ENCODE measurements at regions not wholly inside any gene's neighbourhood (a gene's known extent, or its start where the extent isn't known, plus 50 kb on each side); places are given as distances from the start of the nearest gene placed in this dataset.

DNA sequence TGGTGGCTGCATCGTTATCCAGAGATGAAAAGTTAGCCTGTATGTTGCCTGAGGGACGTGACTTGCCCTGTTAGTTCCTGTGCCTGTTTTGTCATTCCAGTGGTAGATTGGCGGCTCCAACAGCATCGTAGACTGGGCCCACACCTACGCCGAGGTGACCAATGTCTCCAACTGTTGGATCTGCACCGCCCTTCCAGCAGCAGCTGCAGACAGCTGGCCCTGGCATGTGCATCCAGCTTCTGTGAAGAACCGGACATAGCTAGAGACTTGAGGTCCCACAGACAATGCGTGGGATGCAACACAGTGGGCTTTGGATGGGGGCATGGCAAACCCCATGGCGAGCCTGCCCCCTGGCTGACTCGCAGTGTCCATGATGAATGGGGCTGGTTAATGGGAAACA, 93.0 kb upstream of the TMPO start:
- no peaks in the 10 kb centered on the region for H3K9me3 ChIP-seq (ENCODE audit: control insufficient read depth, low read depth, low read length)
- no peak for TF ChIP-seq CTCF (conservative IDR thresholded peaks at IDR 0.05)

More for the DNA sequence above, 93.0 kb upstream of the TMPO start:
- no peak overlapping the region for H2AK5ac ChIP-seq (ENCODE audit: insufficient read length, low read length)
- peaks cover 9% of the 10 kb centered on the region for H3K4me1 ChIP-seq (ENCODE audit: insufficient read depth, low read length)
- H3K27me3 ChIP-seq (ENCODE audit: insufficient read depth, low read length) = no peaks in the 10 kb centered on the region
- H4K91ac ChIP-seq (ENCODE audit: insufficient read length, low read depth, low read length) = no peak overlapping the region
- H4K20me1 ChIP-seq (ENCODE audit: control insufficient read depth, insufficient read depth, insufficient read length) = no peaks in the 10 kb centered on the region
- peaks cover 22 to 27% of the 10 kb centered on the region in 2 experiments for H3K4me1 Mint-ChIP-seq
- no peak overlapping the region for H3K9ac ChIP-seq (ENCODE audit: extremely low read depth, insufficient read length, low read length)
- H3K56ac ChIP-seq (ENCODE audit: insufficient read length, low read depth, low read length) = no peak overlapping the region
- no peak overlapping the region for H2AFZ ChIP-seq (ENCODE audit: low read length)
- H2BK20ac ChIP-seq (ENCODE audit: low read depth, low read length, poor library complexity, severe bottlenecking) = no peak overlapping the region
- no peak overlapping the region for H4K8ac ChIP-seq (replicated peaks; ENCODE audit: insufficient read length, low read depth, low read length)
- no peak overlapping the region for H3K23ac ChIP-seq (ENCODE audit: insufficient read length, low read depth, low read length)
- no peaks in the 10 kb centered on the region for H3K79me2 ChIP-seq (ENCODE audit: insufficient read depth, low read length)
- H3K4ac ChIP-seq (ENCODE audit: low read depth, low read length) = no peak overlapping the region
- H2BK15ac ChIP-seq (ENCODE audit: low read depth, low read length) = no peak overlapping the region
- H3K18ac ChIP-seq (ENCODE audit: insufficient read length, low read depth, low read length) = no peak overlapping the region
- H2BK120ac ChIP-seq (ENCODE audit: low read depth, low read length, poor library complexity, severe bottlenecking) = no peak overlapping the region
- no peaks in the 10 kb centered on the region for H3K23me2 ChIP-seq (ENCODE audit: insufficient read length, low read depth, low read length, poor library complexity, severe bottlenecking)
- H3K14ac ChIP-seq (ENCODE audit: insufficient read depth, low read length) = no peak overlapping the region
- H3K27ac ChIP-seq (ENCODE audit: insufficient read length, low read depth, low read length) = no peak overlapping the region
- no peaks in the 10 kb centered on the region for H3K79me1 ChIP-seq (ENCODE audit: insufficient read depth, low read depth, low read length, poor library complexity, severe bottlenecking)
- no peaks in the 10 kb centered on the region for H3K27me3 Mint-ChIP-seq (ENCODE audit: low read depth)
- H2BK12ac ChIP-seq (ENCODE audit: insufficient read length, low read depth, low read length) = no peak overlapping the region
- no peak overlapping the region; a peak in 1 of 7 replicates for H3K27ac Mint-ChIP-seq
- H3K4me3 Mint-ChIP-seq = no peak overlapping the region
- WGBS (ENCODE audit: extremely low coverage, insufficient read length, low lambda C conversion rate) = no CpG with 5 or more reads among the region's 11 CpGs
- no peaks in the 10 kb centered on the region for H3K36me3 Mint-ChIP-seq (ENCODE audit: insufficient read depth in 1 of 3, low read depth in 3 of 3)
- H4K5ac ChIP-seq (ENCODE audit: insufficient read length, low read depth, low read length) = no peak overlapping the region
- no peak for DNase-seq
- H3T11ph ChIP-seq (ENCODE audit: low read length) = no peak overlapping the region
- H2BK5ac ChIP-seq (ENCODE audit: insufficient read length, low read length) = no peak overlapping the region
- no peaks in the 10 kb centered on the region for H3K9me3 Mint-ChIP-seq
- H3K4me2 ChIP-seq (ENCODE audit: insufficient read depth, insufficient read length, low read length) = no peak overlapping the region

Measured in H9 (cell line).